ENCODE measurements at regions not wholly inside any gene's neighbourhood (a gene's known extent, or its start where the extent isn't known, plus 50 kb on each side); places are given as distances from the start of the nearest gene placed in this dataset.

GRCh38 chr1:244192325-244192724, 141.2 kb downstream of the ZBTB18 start:
- DNase-seq: no peak

GRCh38 chr1:244196571-244197285, 145.6 kb downstream of the ZBTB18 start:
- no peak for DNase-seq

- DNase-seq: no peak
Observed at GRCh38 chr1:244197851-244198375, 146.8 kb downstream of the ZBTB18 start.

GRCh38 chr1:244199902-244200301, 148.8 kb downstream of the ZBTB18 start:
- DNase-seq: no peak

GRCh38 chr1:244200596-244200995, 149.5 kb downstream of the ZBTB18 start:
- no peak for DNase-seq

GRCh38 chr1:244201750-244202149, 150.7 kb downstream of the ZBTB18 start:
- DNase-seq: no peak

GRCh38 chr1:244204004-244204403, 152.9 kb downstream of the ZBTB18 start:
- DNase-seq: no peak

- DNase-seq: no peak
Observed at GRCh38 chr1:244205171-244205570, 154.1 kb downstream of the ZBTB18 start.

- DNase-seq: no peak
Observed at GRCh38 chr1:244205906-244206305, 154.8 kb downstream of the ZBTB18 start.

- DNase-seq: peak in 5 of 58 donors; percentile 1 to 46 (median 14)
Observed at GRCh38 chr1:244207042-244207934, 156.2 kb downstream of the ZBTB18 start.

GRCh38 chr1:244207935-244208244, 156.8 kb downstream of the ZBTB18 start:
- no peak for DNase-seq

- DNase-seq: no peak
Observed at GRCh38 chr1:244209955-244210354, 158.9 kb downstream of the ZBTB18 start.

GRCh38 chr1:244210884-244211558, 159.9 kb downstream of the ZBTB18 start:
- no peak for DNase-seq

- no peak for DNase-seq
Observed at GRCh38 chr1:244211559-244211944, 160.5 kb downstream of the ZBTB18 start.

- DNase-seq: peak in 2 of 58 donors; percentile 8 to 15
Observed at GRCh38 chr1:244212219-244212618, 161.1 kb downstream of the ZBTB18 start.

GRCh38 chr1:244212797-244213475, 161.9 kb downstream of the ZBTB18 start:
- DNase-seq: peak in 25 of 58 donors; percentile 4 to 67 (median 37)

GRCh38 chr1:244214009-244214967, 163.2 kb downstream of the ZBTB18 start:
- DNase-seq: no peak

- no peak for DNase-seq
Observed at GRCh38 chr1:244216836-244217235, 165.8 kb downstream of the ZBTB18 start.

GRCh38 chr1:244217711-244218110, 166.6 kb downstream of the ZBTB18 start:
- DNase-seq: peak in 8 of 58 donors; percentile 6 to 46 (median 14)

GRCh38 chr1:244218220-244218619, 167.1 kb downstream of the ZBTB18 start:
- peak in 44 of 58 donors; percentile 8 to 85 (median 46) for DNase-seq

Data from anterior cingulate cortex (tissue), 58 donors.